Adrenal gland (tissue), 9 donors: ENCODE measurements at regions not wholly inside any gene's neighbourhood (a gene's known extent, or its start where the extent isn't known, plus 50 kb on each side); places are given as distances from the start of the nearest gene placed in this dataset.

Experiments used
- DNase-seq, 7 donors: peaks; one replicate each; pipeline ENCODE4 v3.0.0-alpha.2; 2019 to 2020
- H3K27ac ChIP-seq, 5 donors: fragments of 200-600 bp; sonication (generic) in 4 of 5; 1 replicate in 3 of 5; 2 replicates in 2 of 5; pipeline versions ENCODE4 v1.5.1 to v1.8.0; 2016 to 2020; ENCODE audit warnings: mild to moderate bottlenecking in 1 of 5
- H3K27me3 ChIP-seq: fragments of 200-600 bp; 2 replicates; pipeline ENCODE4 v1.8.0; 2021
- H3K36me3 ChIP-seq, 2 donors: fragments of 200-600 bp; replicated peaks in 1 of 2; 1 replicate in 1 of 2; 2 replicates in 1 of 2; pipeline versions ENCODE4 v1.5.1 to v1.8.0; 2018 to 2022
- H3K4me1 ChIP-seq, 2 donors: fragments of 200-600 bp; replicated peaks in 1 of 2; 1 replicate in 1 of 2; 2 replicates in 1 of 2; pipeline versions ENCODE4 v1.5.1 to v1.8.0; 2018 to 2021
- H3K4me3 ChIP-seq, 4 donors: fragments of 200-600 bp; sonication (generic) in 3 of 4; one replicate each; pipeline ENCODE4 v1.5.1; 2016 to 2018
- H3K9me3 ChIP-seq, 3 donors: fragments of 200-600 bp; sonication (generic) in 1 of 3; replicated peaks in 1 of 3; 1 replicate in 2 of 3; 2 replicates in 1 of 3; pipeline versions ENCODE4 v1.5.1 to v1.8.0; 2016 to 2021
- CTCF ChIP-seq, 6 experiments: fragments of 450-650 bp in 4 of 6; fragments of 200-600 bp in 2 of 6; sonication (generic) in 1 of 6; IDR thresholded peaks; 1 replicate in 5 of 6; 2 replicates in 1 of 6; pipeline versions ENCODE4 v1.5.1 to v1.8.0; 2016 to 2021; ENCODE audit warnings: antibody characterized with exemption in 6 of 6, mild to moderate bottlenecking in 2 of 6, moderate library complexity in 1 of 6
- POLR2A ChIP-seq, 2 donors: fragments of 450-650 bp; IDR thresholded peaks; one replicate each; pipeline ENCODE4 v1.6.1; 2017; ENCODE audit warnings: antibody characterized with exemption in 2 of 2, mild to moderate bottlenecking in 2 of 2, moderate library complexity in 1 of 2
- WGBS, 4 donors: extraction: QIAGEN DNeasy Blood & Tissue Kit in 2 of 4; methylation state at CpG; one replicate each; pipeline versions ENCODE4 v1.1.5 to v1.1.7; 2013 to 2017; 5-methylcytosine and 5-hydroxymethylcytosine counted together
- intact Hi-C, 2 donors: fragments of 100-400 bp; cut with DNase I; formaldehyde crosslinking; loops; one replicate each; pipeline versions ENCODE4 v1.14.1 to v1.15.0; 2022 to 2023
- donor health status: healthy with polysubstance abuse.
- donor health status: Bipolar disorder and iron deficiency.
- donor health status: DM: yes; HTN: yes; CAD: no.
- donor health status: DM: no; HTN: no; CAD: no.
- donor health status: DM: no; HTN: no; CAD: no.

DNA sequence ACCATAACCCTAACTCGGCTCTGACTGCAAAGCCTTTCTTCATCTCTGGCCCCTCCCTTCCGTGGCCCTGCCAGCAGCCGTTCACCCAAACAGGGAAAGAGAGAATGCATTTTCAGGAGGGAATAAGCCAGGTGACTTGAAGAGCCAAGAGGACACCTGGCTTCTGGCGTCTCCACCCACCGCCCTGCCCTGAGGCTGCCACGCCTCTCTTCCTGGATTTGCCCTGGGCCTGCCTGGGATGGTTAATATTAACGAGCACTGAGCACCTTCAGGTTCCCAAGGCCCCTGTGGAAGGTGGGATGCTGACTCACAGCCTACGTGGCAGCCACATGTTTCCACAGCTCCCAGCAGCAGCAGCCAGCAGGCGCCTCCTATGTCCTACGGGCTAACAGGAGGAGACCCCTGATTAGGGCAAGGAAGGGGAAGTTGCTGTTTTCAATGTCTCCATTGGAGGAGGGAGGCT, 138.0 kb upstream of the RREB1 start:
- peak overlapping the region in 2 of 5 donors; percentile 2 to 30 for H3K27ac ChIP-seq
- TF ChIP-seq POLR2A (IDR thresholded peaks at IDR 0.05) (no peak), CTCF (IDR thresholded peaks at IDR 0.05) (no peak)
- DNase-seq, result peak in 4 of 7 donors; percentile 31 to 53 (median 42)
- H3K9me3 ChIP-seq, result no peaks in the 10 kb centered on the region
- WGBS, 4 donors, result 79 to 86% (median 83%) methylated on average over 9 to 10 of the region's 10 CpGs
- H3K4me1 ChIP-seq, result peaks cover 7 to 19% of the 10 kb centered on the region in 2 donors
- H3K4me3 ChIP-seq, result no peak overlapping the region
- no peaks in the 10 kb centered on the region for H3K27me3 ChIP-seq
- intact Hi-C loops, result no loop called here
- H3K36me3 ChIP-seq, result no peaks in the 10 kb centered on the region

DNA sequence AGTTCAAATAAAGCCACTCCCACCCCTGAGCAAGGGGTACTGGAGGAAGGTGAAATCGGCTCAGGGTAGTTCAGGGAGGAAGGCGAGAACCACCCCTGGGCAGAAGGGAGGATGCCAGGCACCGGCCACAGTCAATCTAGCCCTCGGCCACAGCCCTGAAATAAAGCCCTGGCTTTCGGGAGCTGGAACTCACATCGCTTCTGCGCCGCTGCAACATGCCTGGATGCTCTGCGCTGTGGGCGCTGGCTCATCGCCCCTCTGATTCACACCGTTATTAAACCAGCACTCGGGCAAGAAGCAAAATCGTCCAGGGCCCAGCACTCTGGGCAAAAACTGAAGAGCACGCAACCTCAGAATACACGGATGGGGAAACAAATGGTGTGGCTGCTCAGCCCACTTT, 136.9 kb upstream of the RREB1 start:
- Histone ChIP-seq H3K4me3 (no peak overlapping the region), H3K27me3 (no peaks in the 10 kb centered on the region), H3K9me3 (no peaks in the 10 kb centered on the region), H3K36me3 (no peaks in the 10 kb centered on the region), H3K4me1 (peaks cover 16 to 28% of the 10 kb centered on the region in 2 donors), H3K27ac (no peak overlapping the region)
- 94 to 97% (median 95%) methylated on average over 16 of the region's 16 CpGs for WGBS, 4 donors
- intact Hi-C loops, result no loop called here
- no peak for TF ChIP-seq POLR2A (IDR thresholded peaks at IDR 0.05)
- TF ChIP-seq CTCF (IDR thresholded peaks at IDR 0.05), result no peak
- no peak for DNase-seq

DNA sequence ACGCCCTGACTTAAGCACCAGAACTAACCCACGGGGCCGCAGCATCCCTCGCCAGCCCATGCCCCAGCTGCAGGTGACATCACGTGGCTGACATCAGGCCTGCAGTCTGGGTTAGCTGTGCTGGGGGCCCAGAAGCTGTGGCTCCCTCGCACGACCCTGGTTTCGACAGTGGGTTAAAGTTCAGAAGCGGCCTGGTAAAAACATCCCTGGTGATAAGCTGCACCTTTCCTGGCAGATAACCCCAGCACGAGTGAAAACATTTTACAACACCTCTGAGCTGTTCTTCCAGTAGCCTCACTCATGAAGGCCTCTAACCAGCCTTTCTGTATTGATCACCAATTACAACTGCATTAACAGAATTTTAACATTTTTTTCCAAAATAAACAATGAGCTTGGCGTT, 136.4 kb upstream of the RREB1 start:
- Histone ChIP-seq H3K4me3 (no peak overlapping the region), H3K27ac (peak overlapping the region in 1 of 5 donors; percentile 20), H3K9me3 (no peaks in the 10 kb centered on the region), H3K27me3 (no peaks in the 10 kb centered on the region), H3K4me1 (peaks cover 17 to 33% of the 10 kb centered on the region in 2 donors), H3K36me3 (no peaks in the 10 kb centered on the region)
- no peak for DNase-seq
- no peak for TF ChIP-seq POLR2A (IDR thresholded peaks at IDR 0.05)
- TF ChIP-seq CTCF (IDR thresholded peaks at IDR 0.05), result no peak
- 86 to 95% (median 91%) methylated on average over 9 to 11 of the region's 11 CpGs for WGBS, 4 donors
- intact Hi-C loops, result no loop called here

DNA sequence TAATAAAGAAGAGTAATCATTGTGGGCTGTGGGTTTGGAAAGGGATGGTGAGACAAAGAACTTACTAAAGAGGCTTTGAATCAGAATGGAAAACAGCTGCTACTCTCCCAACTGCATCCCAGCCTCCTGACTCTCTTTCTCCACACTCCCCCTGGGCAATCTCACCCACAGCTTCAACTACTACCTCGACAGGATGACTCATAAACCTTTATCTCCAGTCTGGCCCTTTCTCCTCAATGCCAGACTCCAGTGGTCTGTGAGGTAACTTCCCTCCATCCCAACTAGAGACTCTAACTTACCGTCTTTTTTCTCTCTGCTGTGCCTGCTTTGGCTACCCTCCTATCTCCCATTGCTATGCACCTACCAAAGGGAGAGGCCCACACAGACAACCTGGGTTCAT, 135.3 kb upstream of the RREB1 start:
- peak in 5 of 7 donors; percentile 37 to 70 (median 54) for DNase-seq
- H3K4me1 ChIP-seq, result peaks cover 17 to 33% of the 10 kb centered on the region in 2 donors
- peak overlapping the region in 3 of 5 donors; percentile 2 to 47 (median 20) for H3K27ac ChIP-seq
- no peak overlapping the region for H3K4me3 ChIP-seq
- H3K9me3 ChIP-seq, result no peaks in the 10 kb centered on the region
- H3K27me3 ChIP-seq, result no peaks in the 10 kb centered on the region
- H3K36me3 ChIP-seq, result no peaks in the 10 kb centered on the region
- TF ChIP-seq CTCF (IDR thresholded peaks at IDR 0.05) (no peak), POLR2A (IDR thresholded peaks at IDR 0.05) (no peak)
- WGBS, 4 donors, result 25 to 49% (median 32%) methylated on average over 2 of the region's 2 CpGs
- intact Hi-C loops, result no loop called here
